ENCODE measurements at regions not wholly inside any gene's neighbourhood (a gene's known extent, or its start where the extent isn't known, plus 50 kb on each side); places are given as distances from the start of the nearest gene placed in this dataset.

DNA sequence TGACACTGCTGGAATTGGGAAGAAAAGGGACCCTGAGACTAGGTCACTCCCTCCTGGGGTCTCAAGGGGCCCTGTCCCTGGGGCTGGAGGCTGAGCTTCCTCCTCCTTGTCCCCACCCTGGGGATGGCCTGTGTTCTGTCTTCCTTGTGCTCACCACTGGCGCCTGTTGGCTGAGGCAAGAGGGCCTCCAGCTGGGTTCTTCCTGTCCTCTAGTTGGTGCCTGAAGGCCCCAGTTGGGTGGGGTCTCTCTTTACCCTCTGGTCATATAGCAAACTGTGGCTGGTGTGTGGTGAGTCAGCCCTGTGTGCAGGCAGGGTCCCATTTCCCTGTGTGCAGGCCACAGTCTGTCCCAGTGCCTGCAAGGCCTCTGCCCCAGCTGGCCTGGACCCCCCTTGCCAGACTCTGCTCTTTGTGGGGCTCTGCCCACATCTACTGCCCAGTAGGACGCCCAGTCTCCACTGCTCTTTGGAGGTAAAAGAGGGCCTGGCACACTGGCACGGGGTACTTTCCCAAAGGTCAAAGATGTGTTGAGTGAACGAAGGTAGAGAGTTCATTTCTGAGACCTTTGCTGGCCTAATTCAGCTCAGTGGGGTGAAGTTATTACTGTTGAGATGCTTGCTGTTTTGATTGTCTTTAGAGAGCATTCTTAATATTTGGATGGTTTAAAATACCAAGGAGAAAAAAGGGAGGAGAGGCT is 55.1 kb upstream of the CLDN5 start:
- TF ChIP-seq, protein P1, sequence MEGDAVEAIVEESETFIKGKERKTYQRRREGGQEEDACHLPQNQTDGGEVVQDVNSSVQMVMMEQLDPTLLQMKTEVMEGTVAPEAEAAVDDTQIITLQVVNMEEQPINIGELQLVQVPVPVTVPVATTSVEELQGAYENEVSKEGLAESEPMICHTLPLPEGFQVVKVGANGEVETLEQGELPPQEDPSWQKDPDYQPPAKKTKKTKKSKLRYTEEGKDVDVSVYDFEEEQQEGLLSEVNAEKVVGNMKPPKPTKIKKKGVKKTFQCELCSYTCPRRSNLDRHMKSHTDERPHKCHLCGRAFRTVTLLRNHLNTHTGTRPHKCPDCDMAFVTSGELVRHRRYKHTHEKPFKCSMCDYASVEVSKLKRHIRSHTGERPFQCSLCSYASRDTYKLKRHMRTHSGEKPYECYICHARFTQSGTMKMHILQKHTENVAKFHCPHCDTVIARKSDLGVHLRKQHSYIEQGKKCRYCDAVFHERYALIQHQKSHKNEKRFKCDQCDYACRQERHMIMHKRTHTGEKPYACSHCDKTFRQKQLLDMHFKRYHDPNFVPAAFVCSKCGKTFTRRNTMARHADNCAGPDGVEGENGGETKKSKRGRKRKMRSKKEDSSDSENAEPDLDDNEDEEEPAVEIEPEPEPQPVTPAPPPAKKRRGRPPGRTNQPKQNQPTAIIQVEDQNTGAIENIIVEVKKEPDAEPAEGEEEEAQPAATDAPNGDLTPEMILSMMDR (conservative IDR thresholded peaks at IDR 0.05), result no peak
- TF ChIP-seq ZFX (IDR thresholded peaks at IDR 0.05), result no peak

Data from C4-2B (cell line).